C4-2B (cell line): ENCODE measurements at regions not wholly inside any gene's neighbourhood (a gene's known extent, or its start where the extent isn't known, plus 50 kb on each side); places are given as distances from the start of the nearest gene placed in this dataset.
"Not testable (repeated sequence)": the region's sequence is repeated elsewhere in the genome, so short reads cannot be mapped to it uniquely, and the experiment has no call there.

ENCODE experiments used
- ZFX ChIP-seq: fragments of 450-650 bp; IDR thresholded peaks from 2 replicates; pipeline ENCODE4 v1.6.1; 2017
- TF ChIP-seq, protein P1 (sequence below): fragments of 450-650 bp; conservative IDR thresholded peaks from 2 replicates; pipeline ENCODE4 v1.5.1; 2017; ENCODE audit warnings: mild to moderate bottlenecking

DNA sequence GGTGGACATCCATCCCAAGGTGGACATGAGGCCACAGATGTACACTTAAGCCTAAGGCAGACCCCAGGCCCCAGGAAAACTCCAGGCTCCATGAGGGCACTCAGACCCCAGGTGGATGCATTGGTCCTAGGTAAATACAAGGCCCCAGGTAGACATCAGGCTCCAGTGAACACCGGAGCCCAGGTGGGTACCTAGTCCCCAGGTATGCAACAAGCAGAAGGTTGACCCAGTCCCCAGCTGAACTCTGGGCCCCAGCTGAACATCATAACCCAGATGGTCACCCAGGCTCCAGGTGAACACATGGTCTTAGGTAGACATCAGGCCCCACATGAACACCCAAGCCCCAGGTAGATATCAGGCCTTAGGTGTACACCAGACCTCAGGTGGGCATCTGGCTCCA is 1271.9 kb downstream of the FOXD4L5 start:
- TF ChIP-seq, protein P1, sequence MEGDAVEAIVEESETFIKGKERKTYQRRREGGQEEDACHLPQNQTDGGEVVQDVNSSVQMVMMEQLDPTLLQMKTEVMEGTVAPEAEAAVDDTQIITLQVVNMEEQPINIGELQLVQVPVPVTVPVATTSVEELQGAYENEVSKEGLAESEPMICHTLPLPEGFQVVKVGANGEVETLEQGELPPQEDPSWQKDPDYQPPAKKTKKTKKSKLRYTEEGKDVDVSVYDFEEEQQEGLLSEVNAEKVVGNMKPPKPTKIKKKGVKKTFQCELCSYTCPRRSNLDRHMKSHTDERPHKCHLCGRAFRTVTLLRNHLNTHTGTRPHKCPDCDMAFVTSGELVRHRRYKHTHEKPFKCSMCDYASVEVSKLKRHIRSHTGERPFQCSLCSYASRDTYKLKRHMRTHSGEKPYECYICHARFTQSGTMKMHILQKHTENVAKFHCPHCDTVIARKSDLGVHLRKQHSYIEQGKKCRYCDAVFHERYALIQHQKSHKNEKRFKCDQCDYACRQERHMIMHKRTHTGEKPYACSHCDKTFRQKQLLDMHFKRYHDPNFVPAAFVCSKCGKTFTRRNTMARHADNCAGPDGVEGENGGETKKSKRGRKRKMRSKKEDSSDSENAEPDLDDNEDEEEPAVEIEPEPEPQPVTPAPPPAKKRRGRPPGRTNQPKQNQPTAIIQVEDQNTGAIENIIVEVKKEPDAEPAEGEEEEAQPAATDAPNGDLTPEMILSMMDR, result not testable (repeated sequence)
- TF ChIP-seq ZFX, result not testable (repeated sequence)
